ENCODE measurements at regions not wholly inside any gene's neighbourhood (a gene's known extent, or its start where the extent isn't known, plus 50 kb on each side); places are given as distances from the start of the nearest gene placed in this dataset.

DNA sequence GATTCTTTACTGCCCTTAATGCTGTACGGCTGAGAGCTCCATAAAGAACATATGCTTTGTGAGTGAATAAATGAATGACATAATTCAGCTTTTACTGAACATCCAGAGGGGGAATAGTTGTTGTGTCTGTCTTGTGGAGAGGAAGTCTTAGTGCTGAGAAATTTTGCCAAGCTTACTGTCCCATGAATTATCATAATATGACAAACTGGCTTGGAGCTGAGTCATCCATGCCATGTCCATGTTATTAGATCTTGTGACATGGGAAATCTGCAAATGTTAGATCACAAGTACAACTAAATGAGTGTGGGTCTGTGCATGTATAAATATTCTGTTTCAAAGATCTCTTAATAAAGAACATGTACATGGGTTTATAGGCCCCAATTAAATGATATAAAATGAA, 350.4 kb downstream of the BMP4 start:
- Mint-ChIP-seq H3K4me1 (peaks cover 4% of the 10 kb centered on the region; the same call in 2 of the 3 replicates), H3K27ac (no peak overlapping the region), H3K36me3 (ENCODE audit: low read depth) (no peaks in the 10 kb centered on the region), H3K27me3 (ENCODE audit: insufficient read depth, low read depth, poor library complexity) (no peaks in the 10 kb centered on the region), H3K9me3 (no peaks in the 10 kb centered on the region; the same call in 2 of the 3 replicates), H3K4me3 (no peak overlapping the region)
- peaks cover 5% of the 10 kb centered on the region; the same call in 1 of the 2 replicates for H3K9me2 ChIP-seq (ENCODE audit: insufficient read depth)
- H2AFZ ChIP-seq: no peak overlapping the region
- H3K4me2 ChIP-seq: no peak overlapping the region
- H3K36me3 ChIP-seq (ENCODE audit: insufficient read depth): no peaks in the 10 kb centered on the region
- H4K20me1 ChIP-seq (replicated peaks; ENCODE audit: insufficient read depth): no peaks in the 10 kb centered on the region
- no peaks in the 10 kb centered on the region for H3F3A ChIP-seq (replicated peaks; ENCODE audit: low read depth)
- no peak for DNase-seq (ENCODE audit: low spot score)
- H3K79me2 ChIP-seq (replicated peaks; ENCODE audit: insufficient read depth): no peaks in the 10 kb centered on the region
- no peak overlapping the region for H3K27ac ChIP-seq (ENCODE audit: low read depth)
- H3K4me1 ChIP-seq (ENCODE audit: insufficient read depth): no peaks in the 10 kb centered on the region
- TF ChIP-seq ZNF114 (CRISPR knock-in tag; IDR thresholded peaks at IDR 0.05) (no peak), JUNB (IDR thresholded peaks at IDR 0.05; ENCODE audit: unreplicated experiment) (no peak), STAT1 (IDR thresholded peaks at IDR 0.05; ENCODE audit: unreplicated experiment) (no peak), EZH2phosphoT487 (IDR thresholded peaks at IDR 0.05; ENCODE audit: unreplicated experiment) (no peak), ZNF331 (CRISPR knock-in tag; IDR thresholded peaks at IDR 0.05; ENCODE audit: low read depth) (no peak), POLR2AphosphoS5 (IDR thresholded peaks at IDR 0.05; ENCODE audit: low read depth) (no peak), NANOG (IDR thresholded peaks at IDR 0.05; ENCODE audit: borderline replicate concordance) (no peak), EZH2 (IDR thresholded peaks at IDR 0.05; ENCODE audit: low read depth, unreplicated experiment) (no peak), CTCF (conservative IDR thresholded peaks at IDR 0.05; ENCODE audit: low read depth in 2 of 2) (no peak)
- TF ChIP-seq, protein P1, sequence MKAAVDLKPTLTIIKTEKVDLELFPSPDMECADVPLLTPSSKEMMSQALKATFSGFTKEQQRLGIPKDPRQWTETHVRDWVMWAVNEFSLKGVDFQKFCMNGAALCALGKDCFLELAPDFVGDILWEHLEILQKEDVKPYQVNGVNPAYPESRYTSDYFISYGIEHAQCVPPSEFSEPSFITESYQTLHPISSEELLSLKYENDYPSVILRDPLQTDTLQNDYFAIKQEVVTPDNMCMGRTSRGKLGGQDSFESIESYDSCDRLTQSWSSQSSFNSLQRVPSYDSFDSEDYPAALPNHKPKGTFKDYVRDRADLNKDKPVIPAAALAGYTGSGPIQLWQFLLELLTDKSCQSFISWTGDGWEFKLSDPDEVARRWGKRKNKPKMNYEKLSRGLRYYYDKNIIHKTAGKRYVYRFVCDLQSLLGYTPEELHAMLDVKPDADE (IDR thresholded peaks at IDR 0.05): no peak
- TF ChIP-seq, protein P2, sequence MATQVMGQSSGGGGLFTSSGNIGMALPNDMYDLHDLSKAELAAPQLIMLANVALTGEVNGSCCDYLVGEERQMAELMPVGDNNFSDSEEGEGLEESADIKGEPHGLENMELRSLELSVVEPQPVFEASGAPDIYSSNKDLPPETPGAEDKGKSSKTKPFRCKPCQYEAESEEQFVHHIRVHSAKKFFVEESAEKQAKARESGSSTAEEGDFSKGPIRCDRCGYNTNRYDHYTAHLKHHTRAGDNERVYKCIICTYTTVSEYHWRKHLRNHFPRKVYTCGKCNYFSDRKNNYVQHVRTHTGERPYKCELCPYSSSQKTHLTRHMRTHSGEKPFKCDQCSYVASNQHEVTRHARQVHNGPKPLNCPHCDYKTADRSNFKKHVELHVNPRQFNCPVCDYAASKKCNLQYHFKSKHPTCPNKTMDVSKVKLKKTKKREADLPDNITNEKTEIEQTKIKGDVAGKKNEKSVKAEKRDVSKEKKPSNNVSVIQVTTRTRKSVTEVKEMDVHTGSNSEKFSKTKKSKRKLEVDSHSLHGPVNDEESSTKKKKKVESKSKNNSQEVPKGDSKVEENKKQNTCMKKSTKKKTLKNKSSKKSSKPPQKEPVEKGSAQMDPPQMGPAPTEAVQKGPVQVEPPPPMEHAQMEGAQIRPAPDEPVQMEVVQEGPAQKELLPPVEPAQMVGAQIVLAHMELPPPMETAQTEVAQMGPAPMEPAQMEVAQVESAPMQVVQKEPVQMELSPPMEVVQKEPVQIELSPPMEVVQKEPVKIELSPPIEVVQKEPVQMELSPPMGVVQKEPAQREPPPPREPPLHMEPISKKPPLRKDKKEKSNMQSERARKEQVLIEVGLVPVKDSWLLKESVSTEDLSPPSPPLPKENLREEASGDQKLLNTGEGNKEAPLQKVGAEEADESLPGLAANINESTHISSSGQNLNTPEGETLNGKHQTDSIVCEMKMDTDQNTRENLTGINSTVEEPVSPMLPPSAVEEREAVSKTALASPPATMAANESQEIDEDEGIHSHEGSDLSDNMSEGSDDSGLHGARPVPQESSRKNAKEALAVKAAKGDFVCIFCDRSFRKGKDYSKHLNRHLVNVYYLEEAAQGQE (IDR thresholded peaks at IDR 0.05; ENCODE audit: unreplicated experiment): no peak
- TF ChIP-seq, protein P3, sequence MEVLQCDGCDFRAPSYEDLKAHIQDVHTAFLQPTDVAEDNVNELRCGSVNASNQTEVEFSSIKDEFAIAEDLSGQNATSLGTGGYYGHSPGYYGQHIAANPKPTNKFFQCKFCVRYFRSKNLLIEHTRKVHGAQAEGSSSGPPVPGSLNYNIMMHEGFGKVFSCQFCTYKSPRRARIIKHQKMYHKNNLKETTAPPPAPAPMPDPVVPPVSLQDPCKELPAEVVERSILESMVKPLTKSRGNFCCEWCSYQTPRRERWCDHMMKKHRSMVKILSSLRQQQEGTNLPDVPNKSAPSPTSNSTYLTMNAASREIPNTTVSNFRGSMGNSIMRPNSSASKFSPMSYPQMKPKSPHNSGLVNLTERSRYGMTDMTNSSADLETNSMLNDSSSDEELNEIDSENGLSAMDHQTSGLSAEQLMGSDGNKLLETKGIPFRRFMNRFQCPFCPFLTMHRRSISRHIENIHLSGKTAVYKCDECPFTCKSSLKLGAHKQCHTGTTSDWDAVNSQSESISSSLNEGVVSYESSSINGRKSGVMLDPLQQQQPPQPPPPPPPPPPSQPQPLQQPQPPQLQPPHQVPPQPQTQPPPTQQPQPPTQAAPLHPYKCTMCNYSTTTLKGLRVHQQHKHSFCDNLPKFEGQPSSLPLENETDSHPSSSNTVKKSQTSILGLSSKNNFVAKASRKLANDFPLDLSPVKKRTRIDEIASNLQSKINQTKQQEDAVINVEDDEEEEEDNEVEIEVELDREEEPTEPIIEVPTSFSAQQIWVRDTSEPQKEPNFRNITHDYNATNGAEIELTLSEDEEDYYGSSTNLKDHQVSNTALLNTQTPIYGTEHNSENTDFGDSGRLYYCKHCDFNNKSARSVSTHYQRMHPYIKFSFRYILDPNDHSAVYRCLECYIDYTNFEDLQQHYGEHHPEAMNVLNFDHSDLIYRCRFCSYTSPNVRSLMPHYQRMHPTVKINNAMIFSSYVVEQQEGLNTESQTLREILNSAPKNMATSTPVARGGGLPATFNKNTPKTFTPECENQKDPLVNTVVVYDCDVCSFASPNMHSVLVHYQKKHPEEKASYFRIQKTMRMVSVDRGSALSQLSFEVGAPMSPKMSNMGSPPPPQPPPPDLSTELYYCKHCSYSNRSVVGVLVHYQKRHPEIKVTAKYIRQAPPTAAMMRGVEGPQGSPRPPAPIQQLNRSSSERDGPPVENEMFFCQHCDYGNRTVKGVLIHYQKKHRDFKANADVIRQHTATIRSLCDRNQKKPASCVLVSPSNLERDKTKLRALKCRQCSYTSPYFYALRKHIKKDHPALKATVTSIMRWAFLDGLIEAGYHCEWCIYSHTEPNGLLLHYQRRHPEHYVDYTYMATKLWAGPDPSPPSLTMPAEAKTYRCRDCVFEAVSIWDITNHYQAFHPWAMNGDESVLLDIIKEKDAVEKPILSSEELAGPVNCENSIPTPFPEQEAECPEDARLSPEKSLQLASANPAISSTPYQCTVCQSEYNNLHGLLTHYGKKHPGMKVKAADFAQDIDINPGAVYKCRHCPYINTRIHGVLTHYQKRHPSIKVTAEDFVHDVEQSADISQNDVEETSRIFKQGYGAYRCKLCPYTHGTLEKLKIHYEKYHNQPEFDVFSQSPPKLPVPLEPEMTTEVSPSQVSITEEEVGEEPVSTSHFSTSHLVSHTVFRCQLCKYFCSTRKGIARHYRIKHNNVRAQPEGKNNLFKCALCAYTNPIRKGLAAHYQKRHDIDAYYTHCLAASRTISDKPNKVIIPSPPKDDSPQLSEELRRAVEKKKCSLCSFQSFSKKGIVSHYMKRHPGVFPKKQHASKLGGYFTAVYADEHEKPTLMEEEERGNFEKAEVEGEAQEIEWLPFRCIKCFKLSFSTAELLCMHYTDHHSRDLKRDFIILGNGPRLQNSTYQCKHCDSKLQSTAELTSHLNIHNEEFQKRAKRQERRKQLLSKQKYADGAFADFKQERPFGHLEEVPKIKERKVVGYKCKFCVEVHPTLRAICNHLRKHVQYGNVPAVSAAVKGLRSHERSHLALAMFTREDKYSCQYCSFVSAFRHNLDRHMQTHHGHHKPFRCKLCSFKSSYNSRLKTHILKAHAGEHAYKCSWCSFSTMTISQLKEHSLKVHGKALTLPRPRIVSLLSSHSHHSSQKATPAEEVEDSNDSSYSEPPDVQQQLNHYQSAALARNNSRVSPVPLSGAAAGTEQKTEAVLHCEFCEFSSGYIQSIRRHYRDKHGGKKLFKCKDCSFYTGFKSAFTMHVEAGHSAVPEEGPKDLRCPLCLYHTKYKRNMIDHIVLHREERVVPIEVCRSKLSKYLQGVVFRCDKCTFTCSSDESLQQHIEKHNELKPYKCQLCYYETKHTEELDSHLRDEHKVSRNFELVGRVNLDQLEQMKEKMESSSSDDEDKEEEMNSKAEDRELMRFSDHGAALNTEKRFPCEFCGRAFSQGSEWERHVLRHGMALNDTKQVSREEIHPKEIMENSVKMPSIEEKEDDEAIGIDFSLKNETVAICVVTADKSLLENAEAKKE (CRISPR knock-in tag; IDR thresholded peaks at IDR 0.05): no peak
- ATAC-seq: no peak
- H3K27me3 ChIP-seq (ENCODE audit: insufficient read depth): no peaks in the 10 kb centered on the region
- H3K4me3 ChIP-seq: no peak overlapping the region

Data from GM23338 (cell line).